Fibroblast of skin of left biceps (primary cell): ENCODE measurements at regions not wholly inside any gene's neighbourhood (a gene's known extent, or its start where the extent isn't known, plus 50 kb on each side); places are given as distances from the start of the nearest gene placed in this dataset.

ENCODE experiments used
- DNase-seq, 2 experiments: peaks; one replicate each; pipeline ENCODE4 v3.0.0-alpha.2; 2013; ENCODE audit warnings: low read depth in 2 of 2

- DNase-seq, result no peak
These were observed 67.2 kb upstream of the SNX9 start for GRCh38 chr6:157755746-157756411.

- DNase-seq, result peak in 1 of 2 experiments; percentile 39
These were observed 66.2 kb upstream of the SNX9 start for GRCh38 chr6:157756708-157757429.

GRCh38 chr6:157757430-157758403, 65.3 kb upstream of the SNX9 start:
- DNase-seq, result no peak

GRCh38 chr6:157758516-157759023, 64.5 kb upstream of the SNX9 start:
- DNase-seq, result no peak

GRCh38 chr6:157759028-157759427, 64.0 kb upstream of the SNX9 start:
- DNase-seq, result no peak

GRCh38 chr6:157760137-157760536, 62.9 kb upstream of the SNX9 start:
- DNase-seq, result no peak

GRCh38 chr6:157760589-157761330, 62.3 kb upstream of the SNX9 start:
- DNase-seq, result peak; percentile 73 to 74

- DNase-seq, result no peak
These were observed 61.6 kb upstream of the SNX9 start for GRCh38 chr6:157761331-157761921.

- no peak for DNase-seq
These were observed 61.1 kb upstream of the SNX9 start for GRCh38 chr6:157761926-157762325.

- no peak for DNase-seq
These were observed 60.4 kb upstream of the SNX9 start for GRCh38 chr6:157762636-157763035.

- DNase-seq, result peak in 1 of 2 experiments; percentile 34
These were observed 59.7 kb upstream of the SNX9 start for GRCh38 chr6:157763129-157763903.

GRCh38 chr6:157763904-157764177, 59.2 kb upstream of the SNX9 start:
- no peak for DNase-seq

GRCh38 chr6:157764178-157765068, 58.6 kb upstream of the SNX9 start:
- peak; percentile 99 to 100 for DNase-seq

- DNase-seq, result no peak
These were observed 55.9 kb upstream of the SNX9 start for GRCh38 chr6:157766901-157767774.

GRCh38 chr6:157767775-157768156, 55.3 kb upstream of the SNX9 start:
- DNase-seq, result no peak

GRCh38 chr6:157768304-157768703, 54.7 kb upstream of the SNX9 start:
- no peak for DNase-seq

GRCh38 chr6:157768863-157769551, 54.0 kb upstream of the SNX9 start:
- no peak for DNase-seq
